Natural killer cell (primary cell): ENCODE measurements at regions not wholly inside any gene's neighbourhood (a gene's known extent, or its start where the extent isn't known, plus 50 kb on each side); places are given as distances from the start of the nearest gene placed in this dataset.

ENCODE experiments used
- ATAC-seq, 3 donors: fragments of 150-1000 bp in 2 of 3; fragments of 200-7000 bp in 1 of 3; cut with Tn5 transposase; 1 replicate in 1 of 3; 2 replicates in 2 of 3; pipeline ENCODE4 v1.10.0; 2021; ENCODE audit warnings: mild to moderate bottlenecking in 2 of 3, moderate library complexity in 2 of 3
- DNase-seq, 2 donors: peaks; one replicate each; pipeline versions ENCODE4 v3.0.0 to v3.0.0-alpha.2; 2013 to 2021; ENCODE audit warnings: mixed read lengths in 1 of 2
- H3K27ac ChIP-seq: one replicate; pipeline ENCODE4 v1.5.1; 2013; ENCODE audit warnings: mild to moderate bottlenecking, low read length
- H3K27me3 ChIP-seq: one replicate; pipeline ENCODE4 v1.6.1; 2013; ENCODE audit warnings: low read length; ENCODE audit not compliant: control insufficient read depth, insufficient read depth
- H3K36me3 ChIP-seq: one replicate; pipeline ENCODE4 v1.6.1; 2013; ENCODE audit warnings: low read length; ENCODE audit not compliant: control insufficient read depth, insufficient read depth
- H3K4me1 ChIP-seq: one replicate; pipeline ENCODE4 v1.6.1; 2013; ENCODE audit warnings: low read length; ENCODE audit not compliant: control insufficient read depth, insufficient read depth
- H3K4me3 ChIP-seq: one replicate; pipeline ENCODE4 v1.5.1; 2013; ENCODE audit warnings: low read length
- H3K9me3 ChIP-seq: one replicate; pipeline ENCODE4 v1.6.1; 2013; ENCODE audit warnings: low read length; ENCODE audit not compliant: control insufficient read depth, insufficient read depth
- H3K27ac Mint-ChIP-seq, 2 donors: one replicate each; pipeline ENCODE4 v1.8.0; 2022; ENCODE audit warnings: mild to moderate bottlenecking in 2 of 2, mixed read lengths in 2 of 2, moderate library complexity in 1 of 2
- H3K27me3 Mint-ChIP-seq, 2 donors: one replicate each; pipeline ENCODE4 v1.8.0; 2022; ENCODE audit warnings: low read depth in 2 of 2, mixed read lengths in 2 of 2
- H3K36me3 Mint-ChIP-seq: one replicate; pipeline ENCODE4 v1.8.0; 2022; ENCODE audit warnings: mixed read lengths
- H3K4me1 Mint-ChIP-seq, 2 donors: one replicate each; pipeline ENCODE4 v1.8.0; 2022; ENCODE audit warnings: mixed read lengths in 2 of 2
- H3K4me3 Mint-ChIP-seq: one replicate; pipeline ENCODE4 v1.8.0; 2022; ENCODE audit warnings: mild to moderate bottlenecking, moderate library complexity, mixed read lengths
- H3K9me3 Mint-ChIP-seq, 2 donors: one replicate each; pipeline ENCODE4 v1.8.0; 2022; ENCODE audit warnings: mixed read lengths in 2 of 2
- WGBS: methylation state at CpG from one replicate; pipeline ENCODE4 v1.1.7; 2013; ENCODE audit warnings: missing lambda C conversion rate; ENCODE audit not compliant: insufficient coverage; 5-methylcytosine and 5-hydroxymethylcytosine counted together
- intact Hi-C: fragments of 100-400 bp; cut with micrococcal nuclease; formaldehyde crosslinking; loops from one replicate; pipeline ENCODE4 v1.14.2; 2022
- TF ChIP-seq, protein P1 (sequence below): fragments of 200-600 bp; IDR thresholded peaks from one replicate; pipeline ENCODE4 v1.8.0; 2022; ENCODE audit warnings: antibody characterized with exemption

DNA sequence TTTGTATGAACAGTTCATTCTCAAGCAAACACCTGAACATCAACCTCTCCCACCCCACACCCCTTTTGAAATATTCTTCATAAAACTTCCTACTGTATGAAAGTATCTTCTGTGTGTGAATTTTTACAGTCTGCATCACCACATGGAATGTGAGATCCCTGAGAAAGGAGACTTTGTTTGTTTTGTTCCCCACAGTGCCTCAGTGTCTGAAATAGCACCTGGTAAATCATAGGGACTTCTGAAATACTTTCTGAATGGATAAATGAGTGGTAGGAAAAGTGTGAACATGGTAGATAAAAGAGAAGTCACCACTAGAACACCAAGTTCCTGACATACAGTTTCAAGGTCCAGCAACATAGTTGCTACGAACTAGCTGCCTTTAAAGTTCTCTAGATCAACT, 1071.2 kb downstream of the EFNB2 start:
- Mint-ChIP-seq H3K27ac (no peak overlapping the region), H3K4me3 (no peak overlapping the region), H3K9me3 (no peaks in the 10 kb centered on the region), H3K4me1 (no peaks in the 10 kb centered on the region), H3K27me3 (no peaks in the 10 kb centered on the region), H3K36me3 (no peaks in the 10 kb centered on the region)
- WGBS = 100% methylated on average over 1 of the region's 1 CpG
- H3K4me3 ChIP-seq = no peak overlapping the region
- intact Hi-C loops = no loop called here
- no peaks in the 10 kb centered on the region for H3K4me1 ChIP-seq
- H3K36me3 ChIP-seq = no peaks in the 10 kb centered on the region
- H3K9me3 ChIP-seq = no peaks in the 10 kb centered on the region
- DNase-seq = no peak
- ATAC-seq = no peak
- TF ChIP-seq, protein P1, sequence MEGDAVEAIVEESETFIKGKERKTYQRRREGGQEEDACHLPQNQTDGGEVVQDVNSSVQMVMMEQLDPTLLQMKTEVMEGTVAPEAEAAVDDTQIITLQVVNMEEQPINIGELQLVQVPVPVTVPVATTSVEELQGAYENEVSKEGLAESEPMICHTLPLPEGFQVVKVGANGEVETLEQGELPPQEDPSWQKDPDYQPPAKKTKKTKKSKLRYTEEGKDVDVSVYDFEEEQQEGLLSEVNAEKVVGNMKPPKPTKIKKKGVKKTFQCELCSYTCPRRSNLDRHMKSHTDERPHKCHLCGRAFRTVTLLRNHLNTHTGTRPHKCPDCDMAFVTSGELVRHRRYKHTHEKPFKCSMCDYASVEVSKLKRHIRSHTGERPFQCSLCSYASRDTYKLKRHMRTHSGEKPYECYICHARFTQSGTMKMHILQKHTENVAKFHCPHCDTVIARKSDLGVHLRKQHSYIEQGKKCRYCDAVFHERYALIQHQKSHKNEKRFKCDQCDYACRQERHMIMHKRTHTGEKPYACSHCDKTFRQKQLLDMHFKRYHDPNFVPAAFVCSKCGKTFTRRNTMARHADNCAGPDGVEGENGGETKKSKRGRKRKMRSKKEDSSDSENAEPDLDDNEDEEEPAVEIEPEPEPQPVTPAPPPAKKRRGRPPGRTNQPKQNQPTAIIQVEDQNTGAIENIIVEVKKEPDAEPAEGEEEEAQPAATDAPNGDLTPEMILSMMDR = no peak
- no peaks in the 10 kb centered on the region for H3K27me3 ChIP-seq
- no peak overlapping the region for H3K27ac ChIP-seq

GRCh38 chr13:105463011-105463501, 1072.4 kb downstream of the EFNB2 start:
- no peaks in the 10 kb centered on the region for H3K36me3 ChIP-seq
- no peaks in the 10 kb centered on the region for H3K4me1 Mint-ChIP-seq
- no peak overlapping the region for H3K4me3 ChIP-seq
- H3K4me3 Mint-ChIP-seq = no peak overlapping the region
- DNase-seq (no peak), ATAC-seq (no peak)
- intact Hi-C loops = no loop called here
- H3K27ac Mint-ChIP-seq = no peak overlapping the region
- no peaks in the 10 kb centered on the region for H3K4me1 ChIP-seq
- H3K36me3 Mint-ChIP-seq = no peaks in the 10 kb centered on the region
- H3K27me3 ChIP-seq = no peaks in the 10 kb centered on the region
- no CpG with 5 or more reads among the region's 2 CpGs for WGBS
- no peaks in the 10 kb centered on the region for H3K27me3 Mint-ChIP-seq
- TF ChIP-seq, protein P1 = no peak
- H3K9me3 Mint-ChIP-seq = no peaks in the 10 kb centered on the region
- no peaks in the 10 kb centered on the region for H3K9me3 ChIP-seq
- H3K27ac ChIP-seq = no peak overlapping the region

DNA sequence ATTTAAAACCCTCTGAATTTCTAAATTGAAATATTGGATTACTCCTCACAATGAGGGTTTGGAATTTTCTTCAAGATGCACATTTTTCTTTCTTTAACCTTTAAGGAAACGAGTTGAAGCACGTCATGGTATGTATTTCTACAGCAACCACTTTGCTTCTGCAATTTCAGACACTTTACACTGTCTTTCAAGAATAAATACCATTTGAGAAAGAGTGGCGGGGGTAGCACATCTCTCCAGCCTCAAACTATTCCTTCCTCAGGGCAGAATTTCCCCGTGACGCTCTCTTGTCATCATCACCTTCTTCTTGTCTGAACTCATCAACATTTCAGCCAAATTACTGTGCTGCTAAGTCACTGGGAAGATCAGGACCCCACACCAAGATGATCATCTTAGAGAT, 1073.4 kb downstream of the EFNB2 start:
- no peaks in the 10 kb centered on the region for H3K36me3 Mint-ChIP-seq
- TF ChIP-seq, protein P1 = no peak
- Histone ChIP-seq H3K27ac (no peak overlapping the region), H3K9me3 (no peaks in the 10 kb centered on the region), H3K4me3 (no peak overlapping the region), H3K4me1 (no peaks in the 10 kb centered on the region), H3K36me3 (no peaks in the 10 kb centered on the region), H3K27me3 (no peaks in the 10 kb centered on the region)
- intact Hi-C loops = no loop called here
- H3K9me3 Mint-ChIP-seq = no peaks in the 10 kb centered on the region
- no peaks in the 10 kb centered on the region for H3K27me3 Mint-ChIP-seq
- 84% methylated on average over 5 of the region's 5 CpGs for WGBS
- no peak overlapping the region for H3K4me3 Mint-ChIP-seq
- no peaks in the 10 kb centered on the region for H3K4me1 Mint-ChIP-seq
- DNase-seq (no peak), ATAC-seq (no peak)
- no peak overlapping the region for H3K27ac Mint-ChIP-seq

DNA sequence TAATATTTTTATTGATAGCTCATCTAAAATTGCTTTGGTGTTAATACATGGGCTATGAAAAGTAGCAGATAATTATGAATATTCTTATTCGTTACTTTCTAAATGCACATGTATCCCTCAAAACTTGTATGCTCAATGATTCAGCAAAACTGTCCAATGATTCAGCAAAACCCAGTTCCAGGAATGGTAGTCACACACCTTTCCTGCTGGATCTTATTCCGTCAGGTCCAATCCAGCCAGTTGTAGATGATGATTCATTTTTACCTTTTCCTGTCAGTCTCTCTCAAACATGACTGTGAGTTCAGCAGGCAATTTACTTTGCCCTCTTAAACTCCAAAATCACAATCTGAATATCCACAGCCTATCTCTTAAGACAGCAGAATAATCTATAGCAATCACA, 1082.6 kb downstream of the EFNB2 start:
- TF ChIP-seq, protein P1 = no peak
- H3K27ac Mint-ChIP-seq = no peak overlapping the region
- DNase-seq = no peak
- no peak overlapping the region for H3K4me3 ChIP-seq
- H3K27me3 Mint-ChIP-seq = no peaks in the 10 kb centered on the region
- intact Hi-C loops = no loop called here
- H3K4me3 Mint-ChIP-seq = no peak overlapping the region
- no peaks in the 10 kb centered on the region for H3K4me1 Mint-ChIP-seq
- peaks cover 3% of the 10 kb centered on the region in 2 donors for H3K9me3 Mint-ChIP-seq
- whole genome bisulfite sequencing = 88% methylated on average over 2 of the region's 2 CpGs
- H3K36me3 ChIP-seq = no peaks in the 10 kb centered on the region
- no peak overlapping the region for H3K27ac ChIP-seq
- H3K36me3 Mint-ChIP-seq = no peaks in the 10 kb centered on the region
- no peaks in the 10 kb centered on the region for H3K9me3 ChIP-seq
- no peak for ATAC-seq
- H3K27me3 ChIP-seq = no peaks in the 10 kb centered on the region
- H3K4me1 ChIP-seq = no peaks in the 10 kb centered on the region
